Fibroblast of peridontal ligament (primary cell): ENCODE measurements at regions not wholly inside any gene's neighbourhood (a gene's known extent, or its start where the extent isn't known, plus 50 kb on each side); places are given as distances from the start of the nearest gene placed in this dataset.
"Not testable (repeated sequence)": the region's sequence is repeated elsewhere in the genome, so short reads cannot be mapped to it uniquely, and the experiment has no call there.

Source experiments
- DNase-seq: peaks from one replicate; pipeline ENCODE4 v3.0.0-alpha.2; 2010; ENCODE audit errors: extremely low read depth

GRCh38 chr4:134722306-134722705 lies 520.7 kb upstream of the PABPC4L start:
- no peak for DNase-seq

- no peak for DNase-seq
Measured at GRCh38 chr4:134720030-134720429, 518.4 kb upstream of the PABPC4L start.

DNA sequence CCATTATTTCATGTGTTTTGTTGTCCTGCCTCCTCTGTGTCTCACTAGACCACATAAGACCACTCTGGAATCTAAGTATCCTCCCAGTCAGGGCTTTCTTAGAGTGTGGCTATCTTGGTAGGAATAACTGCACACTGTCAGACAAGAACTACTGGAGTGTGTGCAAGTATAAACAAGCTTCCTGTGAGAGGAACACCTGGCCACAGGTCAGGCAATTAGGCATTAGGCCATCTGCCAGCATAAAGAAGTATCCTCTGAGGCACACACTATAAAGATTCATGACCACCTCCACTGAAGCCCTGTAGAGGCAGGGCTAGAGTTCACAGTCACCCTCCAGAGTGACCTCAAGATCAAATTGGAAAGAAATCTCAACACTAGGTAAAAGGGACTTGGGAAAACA lies 507.0 kb upstream of the PABPC4L start:
- DNase-seq: no peak

DNA sequence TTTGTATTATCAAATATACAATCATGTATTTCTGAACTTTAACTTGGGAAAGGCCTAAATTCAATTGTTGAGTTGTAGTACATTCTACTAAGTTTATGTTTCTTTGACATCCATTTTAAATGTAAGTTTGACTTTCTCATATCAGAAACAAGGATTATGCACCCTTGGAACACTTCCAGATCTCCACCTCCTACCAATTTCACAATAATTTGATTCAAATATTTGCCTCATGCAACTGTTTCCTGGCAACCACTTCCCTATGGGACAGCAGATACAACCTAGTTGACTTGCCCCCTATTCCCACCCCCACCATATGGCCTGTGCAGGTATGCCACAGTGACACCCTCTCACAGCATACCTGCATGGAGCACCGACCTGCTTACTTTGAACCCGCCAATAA lies 506.4 kb upstream of the PABPC4L start:
- peak; percentile 26 for DNase-seq

- DNase-seq: no peak
Measured at GRCh38 chr4:134702374-134702773, 500.8 kb upstream of the PABPC4L start.

GRCh38 chr4:134700251-134700650 lies 498.7 kb upstream of the PABPC4L start:
- DNase-seq: no peak

DNA sequence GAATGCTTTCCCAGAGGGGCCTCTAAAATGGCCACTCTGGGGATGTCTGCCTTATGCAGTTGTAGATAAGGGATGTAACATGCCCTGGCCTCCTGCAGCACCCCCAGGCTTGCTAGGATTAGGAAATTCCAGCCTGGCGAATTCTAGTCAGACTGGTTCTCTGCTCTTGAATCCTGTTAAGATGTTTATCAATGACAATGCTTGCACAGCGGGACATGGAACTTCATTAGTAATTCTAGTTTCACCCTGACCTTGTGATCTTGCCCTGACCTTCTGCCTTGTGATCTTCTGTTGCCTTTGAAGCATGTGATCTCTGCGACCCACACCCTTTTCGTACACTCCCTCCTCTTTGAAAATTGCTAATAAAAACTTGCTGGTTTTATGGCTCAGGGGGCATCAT lies 497.2 kb upstream of the PABPC4L start:
- DNase-seq: not testable (repeated sequence)

GRCh38 chr4:134695433-134695832 lies 493.8 kb upstream of the PABPC4L start:
- no peak for DNase-seq

DNA sequence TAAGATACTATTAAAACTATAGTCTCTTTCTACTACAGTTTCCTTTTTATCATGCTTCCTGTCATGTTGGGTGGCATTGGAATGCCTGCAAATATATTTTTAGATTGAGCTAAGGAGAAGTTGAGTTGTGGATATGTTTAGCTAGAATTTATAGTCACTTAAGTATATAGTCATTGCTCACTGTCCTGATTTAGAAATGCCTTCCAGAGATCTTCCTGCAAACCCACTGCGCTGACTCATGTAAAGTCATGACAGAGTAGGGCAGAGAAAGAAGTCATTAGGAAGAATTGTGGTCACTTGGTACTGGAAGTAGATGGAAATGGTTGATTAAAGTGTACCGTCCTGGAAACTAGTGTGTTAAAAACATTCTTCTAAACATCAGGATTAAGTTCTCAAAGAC lies 490.3 kb upstream of the PABPC4L start:
- DNase-seq: no peak

DNA sequence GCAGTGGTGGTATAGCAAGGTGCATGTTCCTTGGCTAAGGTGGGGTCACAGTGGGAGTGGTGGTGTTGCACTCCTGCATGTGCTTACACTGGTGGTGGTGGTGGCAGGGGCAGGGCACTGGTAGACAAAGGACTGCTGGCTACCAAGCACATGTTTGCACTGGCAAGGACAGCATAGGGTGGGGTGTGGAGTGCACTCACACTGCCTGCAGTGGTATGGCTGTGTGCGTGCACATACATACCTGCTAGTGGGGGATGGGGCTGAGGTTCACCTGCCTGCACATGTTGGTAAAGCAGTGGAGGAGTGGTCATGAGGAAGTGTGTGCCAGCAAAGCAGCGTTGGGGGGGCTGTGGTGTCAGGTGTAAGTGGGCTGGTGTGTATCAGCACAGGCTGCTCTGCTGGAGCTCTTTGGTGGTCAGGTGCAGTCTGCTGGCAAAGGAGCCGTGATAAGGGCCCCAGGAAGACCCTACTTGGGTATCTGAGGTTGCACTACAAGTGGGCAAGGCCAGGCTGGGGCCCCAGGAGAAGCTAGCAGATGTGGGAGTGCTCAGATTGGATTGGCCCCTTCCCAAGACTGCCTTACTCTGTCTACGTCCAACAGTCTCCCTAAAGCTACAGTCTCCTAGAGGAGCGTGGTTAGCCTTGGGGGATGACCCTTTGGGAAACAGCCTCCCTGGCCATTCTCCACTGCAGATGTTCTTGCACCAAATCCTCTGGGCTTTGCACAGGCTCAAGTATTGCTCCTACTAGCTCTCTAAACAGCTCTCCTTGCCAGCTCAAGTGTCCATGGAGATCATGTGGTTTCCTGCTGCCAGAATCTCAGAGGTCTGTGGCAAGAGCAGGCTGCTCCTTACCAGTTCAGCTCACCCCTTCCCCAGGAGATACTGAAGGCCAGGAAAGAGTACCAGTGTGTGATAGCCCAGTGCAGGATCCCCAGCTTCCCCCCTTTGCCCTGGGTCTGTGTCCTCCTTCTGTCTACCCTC lies 486.3 kb upstream of the PABPC4L start:
- peak; percentile 20 for DNase-seq

- DNase-seq: no peak
Measured at GRCh38 chr4:134677209-134677814, 475.7 kb upstream of the PABPC4L start.

- no peak for DNase-seq
Measured at GRCh38 chr4:134668237-134668636, 466.6 kb upstream of the PABPC4L start.

GRCh38 chr4:134666640-134667039 lies 465.1 kb upstream of the PABPC4L start:
- DNase-seq: no peak

GRCh38 chr4:134665429-134665828 lies 463.8 kb upstream of the PABPC4L start:
- DNase-seq: no peak

DNA sequence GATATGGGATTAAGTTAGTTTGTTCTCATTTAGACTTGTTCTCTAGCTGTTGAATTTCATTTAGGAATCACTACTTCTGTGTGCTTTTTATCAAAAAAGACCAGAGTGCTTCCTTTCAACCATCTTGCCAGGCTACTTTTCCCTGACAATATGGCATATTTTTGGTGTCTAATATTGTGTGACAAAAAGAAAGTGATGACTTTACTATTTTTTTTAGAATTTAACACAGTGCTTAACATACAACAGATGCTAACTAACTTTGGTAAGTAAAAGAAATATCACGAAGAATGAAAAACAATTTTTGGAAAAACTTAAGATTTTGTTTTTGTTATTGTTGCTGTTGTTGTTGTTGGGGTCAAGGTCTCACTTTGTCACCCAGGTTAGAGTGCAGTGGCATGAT lies 462.2 kb upstream of the PABPC4L start:
- no peak for DNase-seq

DNA sequence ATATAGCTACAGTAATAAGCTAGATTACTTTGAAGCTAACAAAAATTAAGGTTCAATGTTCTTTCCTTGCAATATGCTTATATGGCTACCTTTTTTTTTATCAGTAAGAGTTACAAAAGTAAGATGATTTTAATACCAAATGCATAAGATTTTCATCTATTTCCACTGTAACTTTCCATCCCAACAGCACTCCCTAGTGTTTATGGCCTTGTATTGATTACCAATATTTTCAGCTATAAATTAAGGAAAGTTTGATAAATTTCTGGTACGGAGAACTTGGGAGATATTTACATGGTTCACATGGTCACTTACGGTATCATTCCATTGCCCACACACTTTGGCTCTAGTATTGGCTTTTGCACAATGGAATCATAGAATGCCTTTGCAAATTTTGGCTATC lies 448.9 kb upstream of the PABPC4L start:
- DNase-seq: peak; percentile 18

GRCh38 chr4:134645778-134646177 lies 444.2 kb upstream of the PABPC4L start:
- no peak for DNase-seq

- no peak for DNase-seq
Measured at GRCh38 chr4:134636338-134637051, 434.9 kb upstream of the PABPC4L start.

DNA sequence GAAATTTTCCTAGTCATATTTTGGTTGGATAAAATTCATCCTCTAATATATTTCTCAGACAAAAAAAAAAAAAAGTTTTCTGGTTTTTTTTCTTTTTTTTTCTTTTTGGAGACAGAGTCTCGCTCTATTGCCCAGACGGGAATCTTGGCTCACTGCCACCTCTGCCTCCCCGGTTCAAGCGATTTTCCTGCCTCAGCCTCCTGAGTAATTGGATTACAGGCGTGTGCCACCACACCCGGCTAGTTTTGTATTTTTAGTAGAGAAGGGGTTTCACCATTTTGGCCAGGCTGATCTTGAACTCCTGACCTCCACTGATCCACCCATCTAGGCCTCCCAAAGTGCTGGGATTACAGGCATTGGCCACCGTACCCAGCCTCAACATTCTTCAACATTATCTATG lies 432.7 kb upstream of the PABPC4L start:
- DNase-seq: no peak

GRCh38 chr4:134632056-134632455 lies 430.5 kb upstream of the PABPC4L start:
- DNase-seq: no peak

GRCh38 chr4:134628066-134628465 lies 426.5 kb upstream of the PABPC4L start:
- no peak for DNase-seq

- no peak for DNase-seq
Measured at GRCh38 chr4:134627366-134627765, 425.8 kb upstream of the PABPC4L start.

DNA sequence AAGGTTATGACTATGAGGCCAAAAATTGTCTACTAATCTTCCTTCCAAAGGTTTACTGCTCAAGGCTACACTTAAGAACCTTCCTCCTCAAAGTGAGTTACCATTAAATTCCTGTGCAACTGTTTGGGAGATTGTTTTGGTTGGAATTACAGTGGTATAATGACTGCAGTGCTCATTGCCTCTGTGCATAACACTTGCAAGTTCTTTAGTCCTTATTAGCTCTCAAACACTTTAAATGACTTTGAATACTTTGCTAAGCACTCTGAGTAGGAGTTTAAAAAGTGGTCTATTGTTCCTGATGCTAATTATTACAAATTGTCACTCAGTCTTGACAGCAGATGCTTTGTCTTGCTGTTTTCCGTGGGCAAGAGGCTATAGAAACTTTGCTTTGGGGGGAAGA lies 422.8 kb upstream of the PABPC4L start:
- no peak for DNase-seq
